Endothelial cell of umbilical vein (primary cell): ENCODE measurements at regions not wholly inside any gene's neighbourhood (a gene's known extent, or its start where the extent isn't known, plus 50 kb on each side); places are given as distances from the start of the nearest gene placed in this dataset.

Source experiments
- BruUV-seq: library from RNA; stranded (reverse); fragments of 400-500 nt; replicated peaks from 2 replicates; lab custom pipeline; 2021; lab: Mats Ljungman, UMichigan
- CTCF ChIA-PET: fragments of 300-600, 350-600 bp; sonication (Branson Sonifier 250); formaldehyde crosslinking; loops from one replicate; lab custom pipeline; 2021; ENCODE audit warnings: antibody characterized with exemption, inconsistent platforms; lab: Charles Lee
- POLR2A ChIA-PET: fragments of 300-600, 350-600 bp; sonication (Branson Sonifier 250); formaldehyde crosslinking; loops from one replicate; lab custom pipeline; 2021; ENCODE audit warnings: antibody characterized with exemption, inconsistent platforms; lab: Charles Lee
- DNase-seq: peaks from one replicate; pipeline ENCODE4 v3.0.0-alpha.2; 2011; ENCODE audit warnings: low read depth, low spot score
- FAIRE-seq: peaks from 2 replicates; lab custom pipeline; 2011; peaks lifted over from hg19 to GRCh38; lab: Jason Lieb, UNC
- H2AFZ ChIP-seq: 2 replicates; pipeline ENCODE4 v1.6.0; 2012; ENCODE audit warnings: low read depth, low read length, control low read depth, inconsistent platforms
- H3K27ac ChIP-seq: 2 replicates; pipeline ENCODE4 v1.5.1; 2011; ENCODE audit warnings: low read depth, mild to moderate bottlenecking, control low read depth, low read length, moderate library complexity; ENCODE audit not compliant: insufficient read depth
- H3K27me3 ChIP-seq, 2 experiments: 2 replicates each; pipeline versions ENCODE4 v1.6.0 to v1.6.1; 2011; ENCODE audit warnings: low read length in 2 of 2, mixed read lengths in 1 of 2; ENCODE audit not compliant: control insufficient read depth in 2 of 2, insufficient read depth in 2 of 2
- H3K36me3 ChIP-seq, 2 experiments: 2 replicates in 1 of 2; 3 replicates in 1 of 2; pipeline ENCODE4 v1.5.1; 2011; ENCODE audit warnings: low read length in 2 of 2, mild to moderate bottlenecking in 1 of 2, moderate library complexity in 1 of 2; ENCODE audit not compliant: control insufficient read depth in 2 of 2, insufficient read depth in 2 of 2; ENCODE audit errors: extremely low read depth in 1 of 2
- H3K4me1 ChIP-seq: 3 replicates; pipeline ENCODE4 v1.5.1; 2011; ENCODE audit warnings: mild to moderate bottlenecking, low read length; ENCODE audit not compliant: control insufficient read depth, insufficient read depth; ENCODE audit errors: extremely low read depth
- H3K4me2 ChIP-seq: 2 replicates; pipeline ENCODE4 v1.6.1; 2011; ENCODE audit warnings: low read length, control low read depth, mixed read lengths; ENCODE audit not compliant: insufficient read depth
- H3K4me3 ChIP-seq, 3 experiments: fragments of 200-600 bp in 1 of 3; sonication (generic), shearing (Covaris generic) in 1 of 3; replicated peaks in 1 of 3; 2 replicates each; pipeline ENCODE4 v1.5.1; 2011 to 2016; ENCODE audit warnings: control low read depth in 3 of 3, low read length in 3 of 3, mild to moderate bottlenecking in 2 of 3, inconsistent platforms in 1 of 3, low read depth in 1 of 3, moderate library complexity in 1 of 3; ENCODE audit not compliant: insufficient read depth in 1 of 3
- H3K79me2 ChIP-seq: 2 replicates; pipeline ENCODE4 v1.6.0; 2012; ENCODE audit warnings: low read length, inconsistent platforms; ENCODE audit not compliant: control insufficient read depth, insufficient read depth
- H3K9ac ChIP-seq: replicated peaks from 2 replicates; pipeline ENCODE3; 2011; ENCODE audit warnings: low read length, control low read depth; ENCODE audit not compliant: insufficient read depth; ENCODE audit errors: extremely low read depth
- H3K9me1 ChIP-seq: replicated peaks from 3 replicates; pipeline ENCODE4 v1.6.0; 2011; ENCODE audit warnings: mild to moderate bottlenecking, low read length; ENCODE audit not compliant: control insufficient read depth, insufficient read depth; ENCODE audit errors: extremely low read depth
- H3K9me3 ChIP-seq: replicated peaks from 2 replicates; pipeline ENCODE4 v1.5.1; 2012; ENCODE audit warnings: low read length, inconsistent platforms; ENCODE audit not compliant: control insufficient read depth, insufficient read depth
- H4K20me1 ChIP-seq: replicated peaks from 2 replicates; pipeline ENCODE3; 2011; ENCODE audit warnings: mild to moderate bottlenecking, low read length; ENCODE audit not compliant: control insufficient read depth, insufficient read depth; ENCODE audit errors: extremely low read depth
- EZH2 ChIP-seq: IDR thresholded peaks from 2 replicates; pipeline ENCODE4 v1.6.1; 2012; ENCODE audit warnings: borderline replicate concordance, low read depth, mild to moderate bottlenecking, moderate library complexity, low read length, inconsistent platforms; ENCODE audit not compliant: severe bottlenecking
- FOS ChIP-seq: IDR thresholded peaks from 2 replicates; pipeline ENCODE4 v1.6.1; 2011; ENCODE audit warnings: mild to moderate bottlenecking, low read length, moderate library complexity, borderline replicate concordance; ENCODE audit not compliant: insufficient read depth
- GATA2 ChIP-seq: IDR thresholded peaks from 2 replicates; pipeline ENCODE4 v1.7.0; 2011; ENCODE audit warnings: low read depth, mild to moderate bottlenecking, moderate library complexity, mixed read lengths, low read length; ENCODE audit not compliant: insufficient read length, insufficient read depth
- JUN ChIP-seq: IDR thresholded peaks from 2 replicates; pipeline ENCODE4 v1.6.1; 2011; ENCODE audit warnings: borderline replicate concordance, low read depth; ENCODE audit not compliant: insufficient read length, insufficient read depth
- MYC ChIP-seq: IDR thresholded peaks from one replicate; pipeline ENCODE4 v1.6.1; 2011; ENCODE audit warnings: mild to moderate bottlenecking, low read depth, low read length
- POLR2A ChIP-seq: IDR thresholded peaks from 2 replicates; pipeline ENCODE4 v1.6.1; 2012; ENCODE audit warnings: low read depth, mild to moderate bottlenecking, control low read depth, low read length
- POLR2AphosphoS5 ChIP-seq: IDR thresholded peaks from 2 replicates; pipeline ENCODE4 v1.6.1; 2012; ENCODE audit warnings: low read depth, mild to moderate bottlenecking, control low read depth, low read length, moderate library complexity; ENCODE audit not compliant: insufficient read depth
- dilution Hi-C: fragments of 300-500 bp; cut with MboI; formaldehyde crosslinking; loops from one replicate; pipeline ENCODE4 v1.15.0; 2019; ENCODE audit warnings: low sequenced_read_pairs; ENCODE audit not compliant: extremely low pct_ligation_motif_present
- intact Hi-C: fragments of 100-400 bp; cut with micrococcal nuclease; formaldehyde crosslinking; loops from one replicate; pipeline ENCODE4 v1.10.0; 2022
- TF ChIP-seq, protein P1 (sequence below), 2 donors: IDR thresholded peaks; 1 replicate in 1 of 2; 2 replicates in 1 of 2; pipeline ENCODE4 v1.5.1; 2011; ENCODE audit warnings: low read length in 2 of 2, mild to moderate bottlenecking in 2 of 2, moderate library complexity in 2 of 2, control low read depth in 1 of 2, inconsistent platforms in 1 of 2, low read depth in 1 of 2; ENCODE audit not compliant: insufficient read depth in 1 of 2; ENCODE audit errors: extremely low read depth in 1 of 2
- TF ChIP-seq, protein P2 (sequence below): IDR thresholded peaks from 2 replicates; pipeline ENCODE4 v1.6.1; 2011; ENCODE audit not compliant: insufficient read depth, insufficient read length

DNA sequence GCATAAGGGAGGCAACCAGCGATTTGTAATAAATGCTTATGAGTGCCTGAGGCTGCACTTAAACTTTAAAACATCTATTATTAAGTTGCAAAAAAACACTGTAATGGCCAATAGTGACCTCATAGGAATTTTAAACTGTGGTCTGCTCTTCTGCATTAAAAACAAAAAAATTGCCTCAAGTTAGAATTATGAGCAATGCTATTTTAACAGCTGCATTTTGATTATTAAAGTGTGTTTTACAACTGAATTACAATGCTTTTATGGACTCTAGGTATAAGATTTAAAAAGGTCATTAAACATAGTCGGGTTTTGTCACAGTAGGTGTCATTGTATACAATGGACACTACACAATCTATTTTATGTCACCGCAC is 528.7 kb upstream of the FANCL start:
- H3K4me3 ChIP-seq, result no peak overlapping the region
- H3K9ac ChIP-seq, result no peak overlapping the region
- TF ChIP-seq GATA2, result no peak
- TF ChIP-seq, protein P1, sequence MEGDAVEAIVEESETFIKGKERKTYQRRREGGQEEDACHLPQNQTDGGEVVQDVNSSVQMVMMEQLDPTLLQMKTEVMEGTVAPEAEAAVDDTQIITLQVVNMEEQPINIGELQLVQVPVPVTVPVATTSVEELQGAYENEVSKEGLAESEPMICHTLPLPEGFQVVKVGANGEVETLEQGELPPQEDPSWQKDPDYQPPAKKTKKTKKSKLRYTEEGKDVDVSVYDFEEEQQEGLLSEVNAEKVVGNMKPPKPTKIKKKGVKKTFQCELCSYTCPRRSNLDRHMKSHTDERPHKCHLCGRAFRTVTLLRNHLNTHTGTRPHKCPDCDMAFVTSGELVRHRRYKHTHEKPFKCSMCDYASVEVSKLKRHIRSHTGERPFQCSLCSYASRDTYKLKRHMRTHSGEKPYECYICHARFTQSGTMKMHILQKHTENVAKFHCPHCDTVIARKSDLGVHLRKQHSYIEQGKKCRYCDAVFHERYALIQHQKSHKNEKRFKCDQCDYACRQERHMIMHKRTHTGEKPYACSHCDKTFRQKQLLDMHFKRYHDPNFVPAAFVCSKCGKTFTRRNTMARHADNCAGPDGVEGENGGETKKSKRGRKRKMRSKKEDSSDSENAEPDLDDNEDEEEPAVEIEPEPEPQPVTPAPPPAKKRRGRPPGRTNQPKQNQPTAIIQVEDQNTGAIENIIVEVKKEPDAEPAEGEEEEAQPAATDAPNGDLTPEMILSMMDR (IDR thresholded peaks at IDR 0.05; ENCODE audit: extremely low read depth in 1 of 2, insufficient read depth in 1 of 2, low read depth in 1 of 2, low read length in 2 of 2), result no peak
- no peak for TF ChIP-seq POLR2A
- no peak for TF ChIP-seq MYC
- H3K9me1 ChIP-seq, result no peaks in the 10 kb centered on the region
- peaks cover 3 to 11% of the 10 kb centered on the region in 2 experiments for H3K27me3 ChIP-seq
- H2AFZ ChIP-seq, result no peak overlapping the region
- intact Hi-C loops, result loop anchor here (10.0 kb wide), 1 partner anchor 1905 kb away; no protein-coding TSS in a partner anchor
- H3K27ac ChIP-seq, result no peak overlapping the region
- POLR2A ChIA-PET, result no interaction called here
- no peak for FAIRE-seq
- no peaks in the 10 kb centered on the region for H3K4me1 ChIP-seq
- H4K20me1 ChIP-seq, result no peaks in the 10 kb centered on the region
- no peak overlapping the region for H3K4me2 ChIP-seq
- H3K79me2 ChIP-seq, result no peaks in the 10 kb centered on the region
- CTCF ChIA-PET, result no interaction called here
- BruUV-seq, result no TSS peak
- H3K9me3 ChIP-seq, result no peaks in the 10 kb centered on the region
- no peak for DNase-seq
- dilution Hi-C loops, result no loop called here
- H3K36me3 ChIP-seq, result no peaks in the 10 kb centered on the region

DNA sequence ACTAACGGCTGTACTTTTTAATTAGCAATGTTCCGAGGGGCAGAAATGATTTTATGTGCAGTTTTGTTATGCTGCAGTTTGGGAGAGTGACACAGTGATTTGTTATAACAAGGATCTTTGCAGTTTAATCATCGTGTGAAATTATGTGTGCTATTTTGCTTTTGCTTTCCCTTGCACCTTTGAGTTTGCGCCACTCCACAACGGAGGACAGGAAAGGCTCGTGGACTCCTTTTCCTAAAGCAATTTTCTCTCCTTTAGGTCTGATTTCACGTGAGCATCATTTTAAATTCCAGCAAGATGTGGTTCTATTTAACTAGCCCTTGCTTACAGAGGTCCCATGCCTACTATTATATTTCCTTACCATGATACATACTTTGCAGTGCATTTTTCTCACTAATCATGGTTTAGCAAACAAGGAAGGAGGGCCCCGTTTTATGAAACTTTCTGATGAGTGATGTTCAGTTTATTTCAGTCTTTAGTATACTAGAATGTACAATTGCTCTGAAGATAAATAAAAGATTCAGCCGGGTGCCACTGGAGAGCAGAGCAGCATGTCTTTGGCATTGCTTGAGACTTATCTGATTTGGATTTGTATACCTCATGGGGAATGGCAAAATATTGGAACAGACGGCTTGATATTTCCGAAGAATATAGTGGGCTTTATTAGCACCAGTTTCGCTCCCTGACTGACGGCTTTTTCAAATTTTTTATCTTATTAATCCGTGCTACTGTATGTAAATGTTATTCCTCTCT is 528.2 kb upstream of the FANCL start:
- no peak overlapping the region for H3K4me2 ChIP-seq
- H3K4me3 ChIP-seq, result no peak overlapping the region
- no peak overlapping the region for H2AFZ ChIP-seq
- no peaks in the 10 kb centered on the region for H3K36me3 ChIP-seq
- no peaks in the 10 kb centered on the region for H3K4me1 ChIP-seq
- H3K27me3 ChIP-seq, result peaks cover 3 to 11% of the 10 kb centered on the region in 2 experiments
- BruUV-seq, result no TSS peak
- TF ChIP-seq POLR2AphosphoS5, result no peak
- TF ChIP-seq, protein P1 (IDR thresholded peaks at IDR 0.05; ENCODE audit: extremely low read depth in 1 of 2, insufficient read depth in 1 of 2, low read depth in 1 of 2, low read length in 2 of 2), result no peak
- TF ChIP-seq MYC, result no peak
- no peak for TF ChIP-seq JUN
- TF ChIP-seq, protein P2, sequence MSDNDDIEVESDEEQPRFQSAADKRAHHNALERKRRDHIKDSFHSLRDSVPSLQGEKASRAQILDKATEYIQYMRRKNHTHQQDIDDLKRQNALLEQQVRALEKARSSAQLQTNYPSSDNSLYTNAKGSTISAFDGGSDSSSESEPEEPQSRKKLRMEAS, result no peak
- no peak for TF ChIP-seq EZH2
- TF ChIP-seq GATA2, result no peak
- TF ChIP-seq POLR2A, result no peak
- TF ChIP-seq FOS, result no peak
- no peaks in the 10 kb centered on the region for H3K9me1 ChIP-seq
- POLR2A ChIA-PET, result no interaction called here
- H3K79me2 ChIP-seq, result no peaks in the 10 kb centered on the region
- H3K27ac ChIP-seq, result no peak overlapping the region
- intact Hi-C loops (loop anchor here (10.0 kb wide), 1 partner anchor 1906 kb away; no protein-coding TSS in a partner anchor), dilution Hi-C loops (no loop called here)
- CTCF ChIA-PET, result no interaction called here
- DNase-seq (no peak), FAIRE-seq (no peak)
- H4K20me1 ChIP-seq, result no peaks in the 10 kb centered on the region
- H3K9me3 ChIP-seq, result no peaks in the 10 kb centered on the region
- H3K9ac ChIP-seq, result no peak overlapping the region
